IMR-90 (cell line): ENCODE measurements at regions not wholly inside any gene's neighbourhood (a gene's known extent, or its start where the extent isn't known, plus 50 kb on each side); places are given as distances from the start of the nearest gene placed in this dataset.

Experiments
- BHLHE40 ChIP-seq: fragments of 150-350 bp; IDR thresholded peaks from 2 replicates; pipeline ENCODE4 v1.6.1; 2016; ENCODE audit warnings: mild to moderate bottlenecking, low read depth, low read length
- CEBPB ChIP-seq: IDR thresholded peaks from 2 replicates; pipeline ENCODE4 v1.6.1; 2012; ENCODE audit warnings: low read depth, low read length, improper control_type of control experiment
- MAZ ChIP-seq: IDR thresholded peaks from 2 replicates; pipeline ENCODE4 v1.6.1; 2012; ENCODE audit warnings: low read depth, mild to moderate bottlenecking, low read length, improper control_type of control experiment, moderate library complexity, borderline replicate concordance
- MXI1 ChIP-seq: IDR thresholded peaks from 2 replicates; pipeline ENCODE4 v1.6.1; 2012; ENCODE audit warnings: low read depth, mild to moderate bottlenecking, low read length, moderate library complexity, borderline replicate concordance
- NFE2L2 ChIP-seq: fragments of 150-350 bp; IDR thresholded peaks from 2 replicates; pipeline ENCODE4 v1.6.1; 2016; ENCODE audit warnings: low read depth, mild to moderate bottlenecking, low read length
- POLR2A ChIP-seq: IDR thresholded peaks from 2 replicates; pipeline ENCODE4 v1.6.1; 2012; ENCODE audit warnings: mild to moderate bottlenecking, low read depth, low read length
- RAD21 ChIP-seq: IDR thresholded peaks from 2 replicates; pipeline ENCODE4 v1.6.1; 2012; ENCODE audit warnings: low read length, improper control_type of control experiment
- RFX5 ChIP-seq: IDR thresholded peaks from 2 replicates; pipeline ENCODE4 v1.8.0; 2012; ENCODE audit warnings: low read depth, mild to moderate bottlenecking, low read length, moderate library complexity
- TF ChIP-seq, protein P1 (sequence below): conservative IDR thresholded peaks from 2 replicates; pipeline ENCODE4 v1.5.1; 2012; ENCODE audit warnings: mild to moderate bottlenecking, low read depth, low read length, improper control_type of control experiment

DNA sequence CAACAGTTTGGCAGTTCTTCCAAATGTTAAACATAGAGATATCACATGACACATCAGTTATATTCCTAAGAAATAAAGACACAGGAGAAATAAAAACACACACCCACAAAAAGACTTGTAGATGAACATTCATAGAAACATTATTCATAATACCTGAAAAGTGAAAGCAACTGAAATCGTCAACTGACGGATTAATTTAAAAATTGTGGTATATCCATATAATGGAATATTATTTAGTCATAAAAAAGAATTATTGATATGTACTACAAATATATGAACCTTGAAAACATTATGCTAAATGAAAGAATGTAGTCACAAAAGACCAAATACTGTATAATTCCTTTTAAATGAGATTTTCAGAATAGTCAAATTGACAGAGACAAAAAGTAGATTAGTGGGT, 330.2 kb upstream of the CD180 start:
- TF ChIP-seq, protein P1, sequence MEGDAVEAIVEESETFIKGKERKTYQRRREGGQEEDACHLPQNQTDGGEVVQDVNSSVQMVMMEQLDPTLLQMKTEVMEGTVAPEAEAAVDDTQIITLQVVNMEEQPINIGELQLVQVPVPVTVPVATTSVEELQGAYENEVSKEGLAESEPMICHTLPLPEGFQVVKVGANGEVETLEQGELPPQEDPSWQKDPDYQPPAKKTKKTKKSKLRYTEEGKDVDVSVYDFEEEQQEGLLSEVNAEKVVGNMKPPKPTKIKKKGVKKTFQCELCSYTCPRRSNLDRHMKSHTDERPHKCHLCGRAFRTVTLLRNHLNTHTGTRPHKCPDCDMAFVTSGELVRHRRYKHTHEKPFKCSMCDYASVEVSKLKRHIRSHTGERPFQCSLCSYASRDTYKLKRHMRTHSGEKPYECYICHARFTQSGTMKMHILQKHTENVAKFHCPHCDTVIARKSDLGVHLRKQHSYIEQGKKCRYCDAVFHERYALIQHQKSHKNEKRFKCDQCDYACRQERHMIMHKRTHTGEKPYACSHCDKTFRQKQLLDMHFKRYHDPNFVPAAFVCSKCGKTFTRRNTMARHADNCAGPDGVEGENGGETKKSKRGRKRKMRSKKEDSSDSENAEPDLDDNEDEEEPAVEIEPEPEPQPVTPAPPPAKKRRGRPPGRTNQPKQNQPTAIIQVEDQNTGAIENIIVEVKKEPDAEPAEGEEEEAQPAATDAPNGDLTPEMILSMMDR, result no peak
- no peak for TF ChIP-seq BHLHE40
- no peak for TF ChIP-seq POLR2A
- TF ChIP-seq MAZ, result no peak
- TF ChIP-seq RAD21, result no peak
- no peak for TF ChIP-seq MXI1
- no peak for TF ChIP-seq RFX5
- TF ChIP-seq CEBPB, result no peak
- no peak for TF ChIP-seq NFE2L2
